Pancreas (tissue), 10 donors: ENCODE measurements at regions not wholly inside any gene's neighbourhood (a gene's known extent, or its start where the extent isn't known, plus 50 kb on each side); places are given as distances from the start of the nearest gene placed in this dataset.

ENCODE experiments used
- ATAC-seq, 4 donors: fragments of 200-7000 bp; cut with Tn5 transposase; one replicate each; pipeline versions ENCODE4 v1.8.0 to v1.9.1; 2020; ENCODE audit warnings: mild to moderate bottlenecking in 4 of 4, moderate library complexity in 4 of 4
- DNase-seq, 6 donors: peaks; one replicate each; pipeline ENCODE4 v3.0.0-alpha.2; 2020
- FAIRE-seq: peaks from 2 replicates; lab custom pipeline; 2012; peaks lifted over from hg19 to GRCh38; lab: Jason Lieb, UNC
- H3K27ac ChIP-seq, 4 donors: fragments of 200-600 bp; sonication (generic); 1 replicate in 3 of 4; 2 replicates in 1 of 4; pipeline versions ENCODE4 v1.5.0 to v1.8.0; 2020
- H3K27me3 ChIP-seq, 4 donors: fragments of 200-600 bp; one replicate each; pipeline ENCODE4 v1.8.0; 2021
- H3K36me3 ChIP-seq, 3 donors: fragments of 200-600 bp; sonication (generic) in 1 of 3; one replicate each; pipeline versions ENCODE4 v1.5.0 to v1.8.0; 2020 to 2021
- H3K4me1 ChIP-seq, 3 donors: fragments of 200-600 bp; one replicate each; pipeline ENCODE4 v1.8.0; 2021
- H3K4me3 ChIP-seq, 4 donors: fragments of 200-600 bp; sonication (generic) in 2 of 4; one replicate each; pipeline versions ENCODE4 v1.5.0 to v1.8.0; 2020 to 2021
- H3K9me3 ChIP-seq, 4 donors: fragments of 200-600 bp; one replicate each; pipeline ENCODE4 v1.8.0; 2021
- CTCF ChIP-seq, 4 donors: fragments of 200-600 bp; sonication (generic) in 3 of 4; IDR thresholded peaks; one replicate each; pipeline versions ENCODE4 v1.5.0 to v1.8.0; 2021; ENCODE audit warnings: antibody characterized with exemption in 4 of 4
- WGBS, 2 donors: extraction: QIAGEN DNeasy Blood & Tissue Kit; methylation state at CpG; one replicate each; pipeline ENCODE4 v1.1.7; 2013; 5-methylcytosine and 5-hydroxymethylcytosine counted together
- intact Hi-C, 3 donors: fragments of 100-400 bp; cut with DNase I; formaldehyde crosslinking; loops; one replicate each; pipeline versions ENCODE4 v1.11.1 to v1.14.2; 2022
- donor health status: healthy with polysubstance abuse.
- donor health status: DM: no; HTN: no; CAD: no; lungs with moderate emphysema.
- donor health status: DM: no; HTN: no; CAD: no.
- donor health status: control.
- donor health status: control.
- donor health status: Bipolar disorder and iron deficiency.
- donor health status: DM: yes; HTN: yes; CAD: no.
- donor health status: DM: no; HTN: no; CAD: no.
- donor health status: DM: no; HTN: no; CAD: no.
- donor health status: DM: yes; HTN: yes; CAD: no.

- peak overlapping the region; percentile 17 to 73 (median 59) for H3K27ac ChIP-seq
- WGBS, 2 donors, result 29 to 39% methylated on average over 2 of the region's 2 CpGs
- no peaks in the 10 kb centered on the region for H3K9me3 ChIP-seq
- peaks cover 7 to 29% (median 28%) of the 10 kb centered on the region in 3 donors for H3K4me1 ChIP-seq
- no peak overlapping the region for H3K4me3 ChIP-seq
- H3K36me3 ChIP-seq, result no peaks in the 10 kb centered on the region
- peak; percentile 68 to 83 (median 78) for ATAC-seq
- FAIRE-seq, result no peak
- H3K27me3 ChIP-seq, result no peaks in the 10 kb centered on the region
- TF ChIP-seq CTCF (IDR thresholded peaks at IDR 0.05), result no peak
- intact Hi-C loops, result no loop called here
- no peak for DNase-seq
Measured at GRCh38 chr21:15159382-15160020, 94.7 kb upstream of the NRIP1 start.

- FAIRE-seq (no peak), DNase-seq (peak in 1 of 6 donors; percentile 14), ATAC-seq (peak; percentile 76 to 86 (median 80))
- Histone ChIP-seq H3K27ac (peak overlapping the region; percentile 17 to 73 (median 59)), H3K4me3 (no peak overlapping the region), H3K9me3 (no peaks in the 10 kb centered on the region), H3K27me3 (no peaks in the 10 kb centered on the region), H3K4me1 (peaks cover 7 to 29% (median 28%) of the 10 kb centered on the region in 3 donors), H3K36me3 (no peaks in the 10 kb centered on the region)
- whole genome bisulfite sequencing, 2 donors, result 30 to 39% methylated on average over 1 of the region's 1 CpG
- intact Hi-C loops, result no loop called here
- no peak for TF ChIP-seq CTCF (IDR thresholded peaks at IDR 0.05)
Measured at GRCh38 chr21:15160136-15160535, 95.3 kb upstream of the NRIP1 start.

- Histone ChIP-seq H3K9me3 (no peaks in the 10 kb centered on the region), H3K4me1 (peaks cover 7 to 28% (median 27%) of the 10 kb centered on the region in 3 donors), H3K36me3 (no peaks in the 10 kb centered on the region), H3K4me3 (no peak overlapping the region), H3K27me3 (no peaks in the 10 kb centered on the region), H3K27ac (no peak overlapping the region)
- intact Hi-C loops, result no loop called here
- no peak for TF ChIP-seq CTCF (IDR thresholded peaks at IDR 0.05)
- no peak for ATAC-seq
- no peak for DNase-seq
- 95 to 100% methylated on average over 2 of the region's 2 CpGs for WGBS, 2 donors
- no peak for FAIRE-seq
Measured at GRCh38 chr21:15162921-15163320, 98.1 kb upstream of the NRIP1 start.

- no peak for ATAC-seq
- Histone ChIP-seq H3K4me3 (no peak overlapping the region), H3K9me3 (no peaks in the 10 kb centered on the region), H3K27me3 (no peaks in the 10 kb centered on the region), H3K4me1 (peaks cover 3 to 22% (median 19%) of the 10 kb centered on the region in 3 donors), H3K36me3 (no peaks in the 10 kb centered on the region), H3K27ac (no peak overlapping the region)
- intact Hi-C loops, result no loop called here
- TF ChIP-seq CTCF (IDR thresholded peaks at IDR 0.05), result no peak
- FAIRE-seq, result no peak
- no peak for DNase-seq
- 89 to 90% methylated on average over 9 of the region's 9 CpGs for WGBS, 2 donors
Measured at GRCh38 chr21:15164273-15164672, 99.5 kb upstream of the NRIP1 start.

GRCh38 chr21:15164678-15165303 is 100.0 kb upstream of the NRIP1 start:
- 34 to 45% methylated on average over 2 of the region's 2 CpGs for WGBS, 2 donors
- FAIRE-seq (no peak), ATAC-seq (no peak), DNase-seq (no peak)
- H3K4me1 ChIP-seq, result peaks cover 0 to 17% (median 14%) of the 10 kb centered on the region in 3 donors
- TF ChIP-seq CTCF (IDR thresholded peaks at IDR 0.05), result no peak
- H3K27me3 ChIP-seq, result no peaks in the 10 kb centered on the region
- no peak overlapping the region for H3K27ac ChIP-seq
- H3K36me3 ChIP-seq, result no peaks in the 10 kb centered on the region
- intact Hi-C loops, result no loop called here
- H3K9me3 ChIP-seq, result no peaks in the 10 kb centered on the region
- no peak overlapping the region for H3K4me3 ChIP-seq
